HG02870 (cell line): ENCODE measurements at regions not wholly inside any gene's neighbourhood (a gene's known extent, or its start where the extent isn't known, plus 50 kb on each side); places are given as distances from the start of the nearest gene placed in this dataset.
"Not testable (repeated sequence)": the region's sequence is repeated elsewhere in the genome, so short reads cannot be mapped to it uniquely, and the experiment has no call there.

Source experiments
- ATAC-seq: cut with Tn5 transposase; IDR thresholded peaks from one replicate; pipeline ENCODE4 v1.9.1; 2021; ENCODE audit warnings: mild to moderate bottlenecking, moderate library complexity; ENCODE audit not compliant: unreplicated experiment

DNA sequence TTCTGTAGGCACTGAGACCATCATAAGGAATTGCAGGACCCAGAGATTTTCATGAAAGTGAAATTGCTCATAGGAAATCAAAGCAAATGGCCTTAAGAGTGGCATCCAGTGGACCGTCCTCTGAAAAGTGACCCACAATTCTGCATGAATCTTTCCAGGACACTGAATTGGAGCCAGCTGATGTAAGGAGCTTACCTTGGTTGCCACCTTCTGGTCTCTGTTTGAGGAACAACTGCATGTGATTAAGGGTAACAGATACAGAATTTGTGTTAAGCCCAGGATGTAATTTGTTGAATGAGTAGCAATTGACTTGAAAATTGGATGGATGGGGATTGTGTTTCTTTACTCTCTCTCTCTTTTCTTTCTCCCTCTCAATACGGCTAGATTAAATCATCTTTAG, 49.9 kb upstream of the GAS1 start:
- no peak for ATAC-seq

DNA sequence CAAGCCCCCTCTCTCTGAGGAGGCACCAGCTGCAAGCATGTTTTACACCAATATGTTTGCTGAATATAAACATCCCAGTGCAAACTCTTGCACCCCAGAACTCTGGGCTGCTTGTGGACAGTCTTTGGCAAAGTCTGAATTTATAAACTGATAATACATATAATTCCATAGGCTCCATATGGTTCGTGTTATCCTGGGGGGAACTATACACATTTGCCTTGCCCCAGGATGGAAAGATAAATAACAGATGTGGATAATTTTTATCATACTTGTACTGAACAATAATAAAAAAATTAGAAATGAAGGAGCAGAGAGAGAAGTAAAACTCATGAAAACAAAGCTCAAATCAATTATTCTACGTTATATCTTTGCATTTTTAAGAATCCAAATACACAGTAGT, 50.6 kb upstream of the GAS1 start:
- ATAC-seq = no peak

- ATAC-seq = no peak
These were observed 55.2 kb upstream of the GAS1 start for GRCh38 chr9:87002517-87002916.

DNA sequence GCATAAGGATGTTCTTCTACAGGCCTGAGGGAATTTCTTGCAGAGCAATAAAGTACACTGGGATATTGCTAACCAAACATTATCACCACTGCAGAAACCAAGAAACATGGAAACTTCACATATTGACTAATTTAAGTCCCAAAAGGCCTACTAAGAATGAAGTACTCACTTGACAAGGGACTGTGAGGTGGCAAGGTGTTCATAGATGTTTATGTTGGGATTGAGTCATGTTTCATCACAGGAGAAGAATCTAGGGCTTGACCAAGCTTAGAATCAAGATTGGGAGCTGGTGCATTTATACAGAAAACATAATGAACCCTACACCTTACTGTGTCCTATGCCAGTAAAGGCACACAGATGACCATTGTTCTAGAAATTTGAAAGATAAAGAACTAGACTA, 56.7 kb upstream of the GAS1 start:
- ATAC-seq = no peak

GRCh38 chr9:87006956-87007355, 59.6 kb upstream of the GAS1 start:
- no peak for ATAC-seq

DNA sequence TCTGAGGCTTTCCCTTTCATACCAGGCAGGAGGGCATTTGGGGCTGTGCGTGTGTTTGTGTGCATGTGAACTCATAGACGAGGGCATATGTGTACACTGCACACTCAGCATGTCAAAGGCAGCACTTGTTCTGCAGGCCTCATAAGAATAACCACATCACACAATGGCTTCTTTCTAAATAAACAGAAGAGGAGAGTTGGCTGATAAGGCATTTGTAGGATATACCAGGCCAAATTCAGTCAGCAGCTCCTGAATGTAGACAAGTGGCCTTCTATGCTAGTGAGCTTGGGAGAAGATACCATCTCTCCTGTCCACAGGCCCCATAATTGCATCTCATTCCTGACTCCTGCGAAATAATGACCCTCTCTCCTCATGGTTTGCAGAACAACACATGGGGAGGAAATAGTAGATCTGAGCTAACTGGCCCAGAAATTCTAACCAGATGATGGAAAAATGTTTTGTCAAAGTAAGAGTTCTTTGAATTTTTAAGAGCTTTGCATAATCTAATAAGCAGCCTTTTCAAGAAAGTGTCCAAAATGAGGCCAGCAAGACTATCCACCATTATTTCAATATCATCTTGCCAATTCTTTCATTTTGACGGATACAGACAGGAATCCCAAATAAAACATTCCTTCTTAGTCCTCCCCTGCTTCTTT, 60.5 kb upstream of the GAS1 start:
- no peak for ATAC-seq

- ATAC-seq = no peak
These were observed 61.4 kb upstream of the GAS1 start for GRCh38 chr9:87008667-87009066.

- ATAC-seq = no peak
These were observed 63.3 kb upstream of the GAS1 start for GRCh38 chr9:87010626-87011025.

GRCh38 chr9:87011551-87011950, 64.2 kb upstream of the GAS1 start:
- ATAC-seq = no peak

GRCh38 chr9:87013490-87013889, 66.2 kb upstream of the GAS1 start:
- ATAC-seq = no peak

DNA sequence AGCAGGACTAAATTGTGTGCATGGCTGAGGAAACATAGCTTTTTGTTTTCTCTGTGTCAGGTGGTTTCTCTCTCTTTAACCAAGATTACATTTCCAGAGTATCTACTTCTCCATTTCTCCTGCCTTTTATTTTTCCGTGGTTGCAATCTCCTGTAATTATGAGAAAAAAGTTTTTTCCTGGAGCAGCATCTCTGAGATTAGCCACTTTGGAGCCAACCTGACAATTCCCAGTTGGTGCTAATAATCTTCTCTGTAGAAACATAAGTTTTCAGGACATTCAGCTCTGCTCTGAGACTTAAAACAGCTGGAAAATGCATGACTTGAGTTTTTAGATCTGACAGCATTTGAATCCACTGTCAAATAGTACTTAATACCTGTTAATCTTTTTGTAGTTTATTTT, 67.1 kb upstream of the GAS1 start:
- no peak for ATAC-seq

- ATAC-seq = no peak
These were observed 69.4 kb upstream of the GAS1 start for GRCh38 chr9:87016681-87017080.

GRCh38 chr9:87020169-87020950, 73.1 kb upstream of the GAS1 start:
- no peak for ATAC-seq

GRCh38 chr9:87022178-87022577, 74.9 kb upstream of the GAS1 start:
- no peak for ATAC-seq

- ATAC-seq = no peak
These were observed 78.9 kb upstream of the GAS1 start for GRCh38 chr9:87026204-87026603.

- ATAC-seq = not testable (repeated sequence)
These were observed 81.5 kb upstream of the GAS1 start for GRCh38 chr9:87028836-87029235.

GRCh38 chr9:87029905-87030304, 82.6 kb upstream of the GAS1 start:
- no peak for ATAC-seq

- ATAC-seq = no peak
These were observed 87.5 kb upstream of the GAS1 start for GRCh38 chr9:87034841-87035240.

DNA sequence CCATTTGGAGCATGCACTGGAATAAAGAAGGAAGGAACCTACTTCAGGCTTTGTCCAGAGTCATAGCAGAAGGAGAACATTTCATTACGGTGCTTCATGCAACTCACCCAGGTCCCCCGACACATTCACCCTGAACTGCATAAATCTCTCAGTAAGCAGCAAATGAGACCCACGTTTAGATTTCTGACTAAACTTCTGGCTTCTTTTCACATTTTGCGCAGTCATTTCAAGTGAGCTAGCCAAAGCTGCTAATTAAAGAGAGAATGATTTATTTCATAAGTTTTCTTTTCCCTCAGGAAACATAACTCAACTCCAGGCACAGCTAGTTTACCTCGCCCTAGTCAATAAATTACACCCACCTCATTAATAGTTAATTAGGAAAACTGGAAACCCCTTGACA, 88.6 kb upstream of the GAS1 start:
- ATAC-seq = no peak

- ATAC-seq = no peak
These were observed 89.2 kb upstream of the GAS1 start for GRCh38 chr9:87036506-87036905.

- ATAC-seq = no peak
These were observed 92.6 kb upstream of the GAS1 start for GRCh38 chr9:87039809-87040392.

DNA sequence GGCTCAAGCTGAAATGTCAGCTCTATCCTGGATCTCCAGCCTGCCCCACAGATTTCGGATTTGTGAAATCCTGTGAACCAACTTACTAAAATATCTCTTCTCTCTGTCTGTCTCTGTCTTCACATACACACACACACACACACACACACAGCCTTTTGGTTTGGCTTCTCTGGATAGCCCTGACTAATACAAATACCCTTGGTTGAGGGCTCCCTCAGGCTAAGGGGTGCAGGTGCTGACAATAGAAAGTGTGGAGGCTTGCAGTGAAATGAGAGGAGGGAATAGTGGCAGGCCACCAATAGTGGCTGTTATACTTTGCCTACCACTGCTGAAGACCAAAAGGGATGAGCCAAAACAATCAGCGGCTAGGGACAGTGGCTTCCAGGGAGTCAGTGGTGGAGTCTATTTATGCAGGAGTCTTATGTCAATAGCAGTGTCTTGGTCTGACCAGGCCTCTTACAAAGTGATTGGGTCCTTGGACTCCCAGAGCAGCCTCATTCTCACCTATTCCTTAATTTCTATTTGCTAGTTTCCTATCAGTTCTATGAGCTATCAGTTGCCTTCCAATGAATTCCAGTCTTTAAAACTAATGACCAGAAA, 93.2 kb upstream of the GAS1 start:
- no peak for ATAC-seq
